Sigmoid colon (tissue), 4 donors: ENCODE measurements at regions not wholly inside any gene's neighbourhood (a gene's known extent, or its start where the extent isn't known, plus 50 kb on each side); places are given as distances from the start of the nearest gene placed in this dataset.

Experiments used
- POLR2A ChIP-seq, 2 donors: fragments of 450-650 bp; IDR thresholded peaks; one replicate each; pipeline ENCODE4 v1.6.1; 2016; ENCODE audit warnings: antibody characterized with exemption in 2 of 2, mild to moderate bottlenecking in 2 of 2, moderate library complexity in 2 of 2
- POLR2AphosphoS5 ChIP-seq, 4 donors: sonication (generic); formaldehyde crosslinking; IDR thresholded peaks; one replicate each; pipeline ENCODE4 v1.6.1; 2017; ENCODE audit warnings: antibody characterized with exemption in 4 of 4
- TF ChIP-seq, protein P1 (sequence below), 4 experiments: fragments of 450-650 bp in 3 of 4; fragments of 200-600 bp in 1 of 4; IDR thresholded peaks; one replicate each; pipeline ENCODE4 v1.5.1; 2016 to 2019; ENCODE audit warnings: antibody characterized with exemption in 4 of 4, mild to moderate bottlenecking in 3 of 4, moderate library complexity in 2 of 4

DNA sequence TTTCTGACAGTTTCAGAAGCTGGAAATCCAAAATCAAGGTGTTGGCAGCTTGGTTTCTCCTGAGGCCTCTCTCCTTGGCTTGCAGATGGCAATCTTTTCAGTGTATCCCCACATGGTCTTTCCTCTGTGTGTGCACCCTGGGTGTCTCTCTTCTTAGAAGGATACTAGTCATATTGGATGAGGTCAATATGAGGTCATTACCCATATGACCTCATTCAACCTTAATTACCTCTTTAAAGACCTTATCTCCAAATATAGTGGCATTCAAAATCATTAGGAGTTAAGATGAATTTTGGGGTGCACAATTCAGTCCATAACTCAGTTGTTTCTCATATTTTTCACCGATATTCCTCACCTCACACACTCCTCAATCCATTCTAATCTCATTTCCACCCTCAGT is 92.4 kb upstream of the TGM3 start:
- TF ChIP-seq, protein P1, sequence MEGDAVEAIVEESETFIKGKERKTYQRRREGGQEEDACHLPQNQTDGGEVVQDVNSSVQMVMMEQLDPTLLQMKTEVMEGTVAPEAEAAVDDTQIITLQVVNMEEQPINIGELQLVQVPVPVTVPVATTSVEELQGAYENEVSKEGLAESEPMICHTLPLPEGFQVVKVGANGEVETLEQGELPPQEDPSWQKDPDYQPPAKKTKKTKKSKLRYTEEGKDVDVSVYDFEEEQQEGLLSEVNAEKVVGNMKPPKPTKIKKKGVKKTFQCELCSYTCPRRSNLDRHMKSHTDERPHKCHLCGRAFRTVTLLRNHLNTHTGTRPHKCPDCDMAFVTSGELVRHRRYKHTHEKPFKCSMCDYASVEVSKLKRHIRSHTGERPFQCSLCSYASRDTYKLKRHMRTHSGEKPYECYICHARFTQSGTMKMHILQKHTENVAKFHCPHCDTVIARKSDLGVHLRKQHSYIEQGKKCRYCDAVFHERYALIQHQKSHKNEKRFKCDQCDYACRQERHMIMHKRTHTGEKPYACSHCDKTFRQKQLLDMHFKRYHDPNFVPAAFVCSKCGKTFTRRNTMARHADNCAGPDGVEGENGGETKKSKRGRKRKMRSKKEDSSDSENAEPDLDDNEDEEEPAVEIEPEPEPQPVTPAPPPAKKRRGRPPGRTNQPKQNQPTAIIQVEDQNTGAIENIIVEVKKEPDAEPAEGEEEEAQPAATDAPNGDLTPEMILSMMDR (IDR thresholded peaks at IDR 0.05): no peak
- TF ChIP-seq POLR2A (IDR thresholded peaks at IDR 0.05): no peak
- no peak for TF ChIP-seq POLR2AphosphoS5 (IDR thresholded peaks at IDR 0.05)
